IgD-negative memory B cell (primary cell): ENCODE measurements at regions not wholly inside any gene's neighbourhood (a gene's known extent, or its start where the extent isn't known, plus 50 kb on each side); places are given as distances from the start of the nearest gene placed in this dataset.

Source experiments
- H3K27ac Mint-ChIP-seq, 3 donors: one replicate each; pipeline ENCODE4 v1.8.0; 2020 to 2022; ENCODE audit warnings: mild to moderate bottlenecking in 3 of 3, mixed read lengths in 3 of 3, moderate library complexity in 1 of 3
- H3K27me3 Mint-ChIP-seq: one replicate; pipeline ENCODE4 v1.8.0; 2021; ENCODE audit warnings: mixed read lengths
- H3K36me3 Mint-ChIP-seq: one replicate; pipeline ENCODE4 v1.8.0; 2020; ENCODE audit warnings: mild to moderate bottlenecking, mixed read lengths
- H3K4me1 Mint-ChIP-seq, 3 donors: one replicate each; pipeline ENCODE4 v1.8.0; 2020 to 2022; ENCODE audit warnings: mixed read lengths in 3 of 3, mild to moderate bottlenecking in 1 of 3
- H3K4me3 Mint-ChIP-seq, 4 donors: one replicate each; pipeline ENCODE4 v1.8.0; 2020 to 2022; ENCODE audit warnings: mild to moderate bottlenecking in 4 of 4, mixed read lengths in 4 of 4, moderate library complexity in 3 of 4
- H3K9me3 Mint-ChIP-seq, 3 donors: one replicate each; pipeline ENCODE4 v1.8.0; 2020 to 2021; ENCODE audit warnings: mixed read lengths in 3 of 3, mild to moderate bottlenecking in 1 of 3

DNA sequence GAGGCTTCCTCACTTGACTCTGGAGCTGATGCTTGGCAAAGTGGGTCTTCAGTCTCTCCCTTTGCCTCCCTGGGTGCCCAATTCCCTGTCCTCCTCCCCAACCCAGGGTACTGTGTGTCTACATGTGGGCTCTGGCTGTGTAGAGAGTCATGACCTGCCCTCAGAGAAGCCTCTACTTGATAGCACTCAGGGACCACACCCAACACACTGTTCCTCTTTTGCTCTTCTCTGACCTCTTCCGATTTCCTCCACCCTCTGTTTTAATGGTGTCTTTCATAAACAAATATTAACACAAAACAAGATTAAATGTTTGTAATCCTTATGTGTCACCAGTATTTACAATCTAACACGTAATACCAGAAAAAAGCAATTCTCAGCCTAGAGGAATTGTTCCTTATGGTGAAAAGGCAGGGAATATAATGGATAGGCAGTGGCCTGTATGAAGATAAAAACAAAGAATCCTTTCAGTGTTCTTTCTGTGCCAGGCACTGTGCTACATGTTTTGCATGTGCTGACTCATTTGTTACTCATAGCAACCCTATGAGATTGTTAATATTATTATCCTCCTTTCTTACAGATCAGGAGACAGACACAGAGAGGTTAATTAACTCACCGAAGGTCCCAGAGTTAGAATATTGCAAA, 58.2 kb downstream of the HSD3B1 start:
- H3K9me3 Mint-ChIP-seq: no peaks in the 10 kb centered on the region
- H3K27ac Mint-ChIP-seq: peak overlapping the region; percentile 69 to 98 (median 87)
- H3K4me3 Mint-ChIP-seq: peak overlapping the region; percentile 26 to 90 (median 49)
- H3K27me3 Mint-ChIP-seq: peaks cover 5% of the 10 kb centered on the region
- H3K36me3 Mint-ChIP-seq: peaks cover 1% of the 10 kb centered on the region
- H3K4me1 Mint-ChIP-seq: peaks cover 26 to 61% (median 51%) of the 10 kb centered on the region in 3 donors

DNA sequence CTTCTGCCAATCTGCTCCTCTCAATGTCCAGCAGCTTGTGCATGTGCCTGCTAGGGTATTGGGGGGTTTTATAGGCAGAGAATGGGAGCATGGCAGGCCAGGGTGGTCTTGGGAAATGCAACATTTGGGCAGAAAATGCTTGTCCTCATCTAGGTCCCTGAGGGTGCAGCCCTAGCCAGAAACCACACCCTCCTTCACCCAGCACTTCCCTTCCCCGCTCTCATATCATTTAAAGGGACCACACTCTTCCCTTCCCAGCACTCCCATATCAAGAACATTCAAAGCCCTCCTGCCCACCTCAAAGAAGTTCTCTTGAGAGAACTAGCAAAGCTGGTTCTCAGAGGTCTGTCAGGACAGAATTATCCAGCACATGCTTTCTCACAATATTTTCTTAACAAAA, 62.1 kb downstream of the HSD3B1 start:
- Mint-ChIP-seq H3K4me1 (peaks cover 35 to 57% (median 41%) of the 10 kb centered on the region in 3 donors), H3K27me3 (peaks cover 5% of the 10 kb centered on the region), H3K27ac (peak overlapping the region in 2 of 3 donors; percentile 44 to 60), H3K36me3 (no peaks in the 10 kb centered on the region), H3K9me3 (no peaks in the 10 kb centered on the region), H3K4me3 (peak overlapping the region in 3 of 4 donors; percentile 60 to 82 (median 76))
